GM18498 (cell line): ENCODE measurements at regions not wholly inside any gene's neighbourhood (a gene's known extent, or its start where the extent isn't known, plus 50 kb on each side); places are given as distances from the start of the nearest gene placed in this dataset.
"Not testable (repeated sequence)": the region's sequence is repeated elsewhere in the genome, so short reads cannot be mapped to it uniquely, and the experiment has no call there.

ENCODE experiments used
- ATAC-seq: cut with Tn5 transposase; IDR thresholded peaks from one replicate; pipeline ENCODE4 v1.9.1; 2021; ENCODE audit warnings: mild to moderate bottlenecking, moderate library complexity; ENCODE audit not compliant: unreplicated experiment

GRCh38 chr7:51847461-51848134 lies 531.0 kb upstream of the COBL start:
- no peak for ATAC-seq

- not testable (repeated sequence) for ATAC-seq
These were observed 522.5 kb upstream of the COBL start for GRCh38 chr7:51839130-51839529.

- ATAC-seq = no peak
These were observed 511.0 kb upstream of the COBL start for GRCh38 chr7:51827631-51828030.

GRCh38 chr7:51824050-51824449 lies 507.4 kb upstream of the COBL start:
- ATAC-seq = no peak

GRCh38 chr7:51823437-51823836 lies 506.8 kb upstream of the COBL start:
- ATAC-seq = no peak

- ATAC-seq = no peak
These were observed 501.2 kb upstream of the COBL start for GRCh38 chr7:51817694-51818225.

GRCh38 chr7:51805783-51806431 lies 489.3 kb upstream of the COBL start:
- ATAC-seq = not testable (repeated sequence)

GRCh38 chr7:51802718-51803117 lies 486.1 kb upstream of the COBL start:
- no peak for ATAC-seq

- ATAC-seq = no peak
These were observed 480.8 kb upstream of the COBL start for GRCh38 chr7:51797371-51797770.

- no peak for ATAC-seq
These were observed 476.2 kb upstream of the COBL start for GRCh38 chr7:51792796-51793195.

- no peak for ATAC-seq
These were observed 472.9 kb upstream of the COBL start for GRCh38 chr7:51789489-51789888.

GRCh38 chr7:51786284-51786683 lies 469.7 kb upstream of the COBL start:
- no peak for ATAC-seq

GRCh38 chr7:51785876-51786275 lies 469.3 kb upstream of the COBL start:
- no peak for ATAC-seq

- no peak for ATAC-seq
These were observed 468.6 kb upstream of the COBL start for GRCh38 chr7:51785171-51785570.

- ATAC-seq = no peak
These were observed 466.6 kb upstream of the COBL start for GRCh38 chr7:51783241-51783640.

GRCh38 chr7:51778121-51778520 lies 461.5 kb upstream of the COBL start:
- ATAC-seq = no peak

GRCh38 chr7:51774178-51774577 lies 457.6 kb upstream of the COBL start:
- ATAC-seq = no peak

GRCh38 chr7:51772190-51772589 lies 455.6 kb upstream of the COBL start:
- no peak for ATAC-seq

- no peak for ATAC-seq
These were observed 448.4 kb upstream of the COBL start for GRCh38 chr7:51764976-51765375.

GRCh38 chr7:51759985-51760384 lies 443.4 kb upstream of the COBL start:
- no peak for ATAC-seq

GRCh38 chr7:51757960-51758359 lies 441.4 kb upstream of the COBL start:
- no peak for ATAC-seq

GRCh38 chr7:51732951-51733350 lies 416.3 kb upstream of the COBL start:
- ATAC-seq = no peak
